NCI-H1694 (cell line): ENCODE measurements at regions not wholly inside any gene's neighbourhood (a gene's known extent, or its start where the extent isn't known, plus 50 kb on each side); places are given as distances from the start of the nearest gene placed in this dataset.

Experiments
- DNase-seq: peaks from one replicate; lab custom pipeline; 2025; lab: John Stamatoyannopoulos, UW

- no peak for DNase-seq
Measured at GRCh38 chr15:95921404-95921803, 409.1 kb upstream of the NR2F2 start.

- DNase-seq: no peak
Measured at GRCh38 chr15:95922431-95922830, 408.1 kb upstream of the NR2F2 start.

- no peak for DNase-seq
Measured at GRCh38 chr15:95923792-95924191, 406.7 kb upstream of the NR2F2 start.

GRCh38 chr15:95928822-95929221 is 401.7 kb upstream of the NR2F2 start:
- no peak for DNase-seq

GRCh38 chr15:95929232-95929846 is 401.2 kb upstream of the NR2F2 start:
- DNase-seq: no peak

- DNase-seq: no peak
Measured at GRCh38 chr15:95930659-95931375, 399.7 kb upstream of the NR2F2 start.

- DNase-seq: no peak
Measured at GRCh38 chr15:95931619-95932018, 398.9 kb upstream of the NR2F2 start.

GRCh38 chr15:95932141-95932540 is 398.4 kb upstream of the NR2F2 start:
- DNase-seq: no peak

- no peak for DNase-seq
Measured at GRCh38 chr15:95932676-95933075, 397.8 kb upstream of the NR2F2 start.

- DNase-seq: no peak
Measured at GRCh38 chr15:95935852-95936251, 394.6 kb upstream of the NR2F2 start.

GRCh38 chr15:95937128-95937528 is 393.4 kb upstream of the NR2F2 start:
- no peak for DNase-seq

- DNase-seq: no peak
Measured at GRCh38 chr15:95940431-95940985, 390.0 kb upstream of the NR2F2 start.

GRCh38 chr15:95944193-95944592 is 386.3 kb upstream of the NR2F2 start:
- no peak for DNase-seq

- no peak for DNase-seq
Measured at GRCh38 chr15:95944661-95945255, 385.7 kb upstream of the NR2F2 start.

GRCh38 chr15:95946241-95946640 is 384.3 kb upstream of the NR2F2 start:
- DNase-seq: no peak

- DNase-seq: no peak
Measured at GRCh38 chr15:95946926-95947325, 383.6 kb upstream of the NR2F2 start.

- no peak for DNase-seq
Measured at GRCh38 chr15:95948411-95948810, 382.1 kb upstream of the NR2F2 start.

- DNase-seq: no peak
Measured at GRCh38 chr15:95953032-95953431, 377.5 kb upstream of the NR2F2 start.

GRCh38 chr15:95957861-95958260 is 372.6 kb upstream of the NR2F2 start:
- no peak for DNase-seq

GRCh38 chr15:95958382-95958781 is 372.1 kb upstream of the NR2F2 start:
- no peak for DNase-seq

- no peak for DNase-seq
Measured at GRCh38 chr15:95968856-95969255, 361.6 kb upstream of the NR2F2 start.

- DNase-seq: no peak
Measured at GRCh38 chr15:95970326-95970725, 360.2 kb upstream of the NR2F2 start.

- DNase-seq: no peak
Measured at GRCh38 chr15:95972041-95972553, 358.4 kb upstream of the NR2F2 start.
